ENCODE measurements at regions not wholly inside any gene's neighbourhood (a gene's known extent, or its start where the extent isn't known, plus 50 kb on each side); places are given as distances from the start of the nearest gene placed in this dataset.

DNA sequence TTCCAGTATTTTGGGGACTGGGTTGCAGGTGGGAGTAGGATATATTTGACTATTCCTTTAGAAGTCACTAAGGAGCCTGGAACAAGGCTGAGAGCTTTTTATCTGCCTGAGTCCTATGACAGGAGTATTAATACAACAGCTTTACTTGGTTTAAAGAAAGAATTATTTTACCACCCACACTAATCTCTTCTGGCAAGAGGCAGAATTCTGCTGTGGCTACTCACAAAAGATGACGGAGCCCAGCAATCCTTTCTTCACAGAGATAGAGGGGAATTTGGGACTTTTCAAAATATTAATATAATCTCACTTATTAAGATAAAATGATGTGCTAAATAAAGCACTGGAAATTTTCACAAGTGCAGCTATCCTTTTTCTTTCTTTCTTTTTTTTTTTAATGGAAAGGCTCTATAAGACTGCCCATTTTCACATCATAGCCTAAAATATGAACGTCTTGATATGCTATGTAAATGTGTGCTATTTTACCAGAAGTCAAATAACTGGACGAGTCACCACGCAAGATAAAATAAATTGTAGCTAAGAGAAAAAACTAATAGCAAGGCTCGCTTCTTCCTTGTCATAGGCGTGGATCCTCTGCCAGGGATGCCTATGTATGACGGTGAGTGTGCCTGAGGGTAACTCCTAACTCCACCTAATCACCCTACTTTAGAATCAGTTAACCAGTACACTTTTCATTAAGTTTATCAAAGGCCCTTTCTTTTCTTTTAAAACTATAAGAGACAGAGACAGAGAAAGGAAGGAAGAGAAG lies 76.3 kb downstream of the ZNF608 start:
- Histone ChIP-seq H3K36me3 (ENCODE audit: control insufficient read depth, insufficient read depth, low read length) (no peaks in the 10 kb centered on the region), H3K27me3 (ENCODE audit: control insufficient read depth, insufficient read depth, low read length) (no peaks in the 10 kb centered on the region), H3K4me3 (ENCODE audit: low read depth, low read length) (no peak overlapping the region)
- DNase-seq (ENCODE audit: low read depth): no peak
- ChIA-PET POLR2A (no interaction called here), CTCF (no interaction called here)
- TF ChIP-seq, protein P1, sequence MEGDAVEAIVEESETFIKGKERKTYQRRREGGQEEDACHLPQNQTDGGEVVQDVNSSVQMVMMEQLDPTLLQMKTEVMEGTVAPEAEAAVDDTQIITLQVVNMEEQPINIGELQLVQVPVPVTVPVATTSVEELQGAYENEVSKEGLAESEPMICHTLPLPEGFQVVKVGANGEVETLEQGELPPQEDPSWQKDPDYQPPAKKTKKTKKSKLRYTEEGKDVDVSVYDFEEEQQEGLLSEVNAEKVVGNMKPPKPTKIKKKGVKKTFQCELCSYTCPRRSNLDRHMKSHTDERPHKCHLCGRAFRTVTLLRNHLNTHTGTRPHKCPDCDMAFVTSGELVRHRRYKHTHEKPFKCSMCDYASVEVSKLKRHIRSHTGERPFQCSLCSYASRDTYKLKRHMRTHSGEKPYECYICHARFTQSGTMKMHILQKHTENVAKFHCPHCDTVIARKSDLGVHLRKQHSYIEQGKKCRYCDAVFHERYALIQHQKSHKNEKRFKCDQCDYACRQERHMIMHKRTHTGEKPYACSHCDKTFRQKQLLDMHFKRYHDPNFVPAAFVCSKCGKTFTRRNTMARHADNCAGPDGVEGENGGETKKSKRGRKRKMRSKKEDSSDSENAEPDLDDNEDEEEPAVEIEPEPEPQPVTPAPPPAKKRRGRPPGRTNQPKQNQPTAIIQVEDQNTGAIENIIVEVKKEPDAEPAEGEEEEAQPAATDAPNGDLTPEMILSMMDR (IDR thresholded peaks at IDR 0.05; ENCODE audit: insufficient read depth, low read depth, low read length): no peak

DNA sequence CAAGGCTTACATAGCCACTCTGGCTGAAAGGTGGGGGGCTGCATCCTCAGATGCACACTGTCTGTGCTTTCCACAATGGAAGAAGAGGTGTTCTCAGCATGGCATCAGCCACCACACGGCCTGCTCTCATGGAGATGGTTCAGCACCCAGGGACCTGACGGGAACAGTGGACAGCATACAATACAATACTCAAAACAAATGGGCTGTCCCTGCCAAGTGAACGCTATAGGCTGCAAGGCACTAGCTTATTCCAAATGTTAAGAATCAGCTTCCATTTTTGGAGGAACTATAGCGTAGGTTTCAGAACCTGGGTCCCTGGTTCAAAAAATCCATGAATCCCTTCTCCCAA lies 77.2 kb downstream of the ZNF608 start:
- Histone ChIP-seq H3K4me3 (ENCODE audit: low read depth, low read length) (no peak overlapping the region), H3K27me3 (ENCODE audit: control insufficient read depth, insufficient read depth, low read length) (no peaks in the 10 kb centered on the region), H3K36me3 (ENCODE audit: control insufficient read depth, insufficient read depth, low read length) (no peaks in the 10 kb centered on the region)
- TF ChIP-seq, protein P1 (IDR thresholded peaks at IDR 0.05; ENCODE audit: insufficient read depth, low read depth, low read length): no peak
- ChIA-PET POLR2A (no interaction called here), CTCF (no interaction called here)
- no peak for DNase-seq (ENCODE audit: low read depth)

DNA sequence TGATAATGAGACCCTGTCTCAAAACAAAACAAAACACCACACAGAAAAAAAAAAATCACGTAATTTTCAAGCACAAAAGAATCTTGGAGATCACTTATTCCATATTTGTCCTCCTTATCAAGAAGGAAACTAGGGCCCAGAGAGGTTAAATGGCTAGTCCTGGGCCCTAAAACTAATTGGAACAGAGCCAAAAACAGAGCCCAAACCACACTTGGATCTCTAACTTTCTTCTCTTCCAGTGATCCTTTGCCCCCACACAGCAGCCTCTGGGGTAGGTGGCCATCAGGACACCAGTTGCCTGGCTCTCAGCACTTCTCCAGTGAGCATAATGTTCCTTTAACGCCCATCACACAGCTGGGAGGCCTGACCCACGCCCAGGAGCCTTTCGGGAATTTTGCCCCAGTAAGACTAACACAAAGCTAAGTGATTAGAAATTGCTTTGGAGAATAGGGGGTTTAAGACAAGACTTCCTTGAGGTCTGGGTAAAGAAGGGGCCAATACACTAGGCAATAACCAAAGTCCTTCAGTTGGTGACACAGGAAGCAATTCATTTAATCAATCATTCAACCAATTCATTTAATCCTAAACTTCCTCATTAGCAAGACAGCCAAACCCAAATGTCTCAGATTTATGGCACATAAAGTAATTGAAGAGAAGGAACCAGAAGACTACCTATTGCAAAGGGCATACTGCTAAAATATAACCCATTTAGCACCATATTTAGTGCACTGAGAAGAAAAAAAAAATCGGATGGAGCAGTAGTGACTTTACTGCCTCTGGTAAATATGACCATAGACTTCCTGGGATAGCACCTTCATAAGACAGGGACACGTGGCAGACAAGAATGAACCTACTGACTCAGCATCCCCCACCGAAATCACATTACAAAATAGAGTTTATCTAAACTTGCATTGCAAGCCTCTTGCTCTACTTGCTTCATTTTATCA lies 77.8 kb downstream of the ZNF608 start:
- no peaks in the 10 kb centered on the region for H3K27me3 ChIP-seq (ENCODE audit: control insufficient read depth, insufficient read depth, low read length)
- POLR2A ChIA-PET: no interaction called here
- no peak for DNase-seq (ENCODE audit: low read depth)
- CTCF ChIA-PET: no interaction called here
- no peak overlapping the region for H3K4me3 ChIP-seq (ENCODE audit: low read depth, low read length)
- no peaks in the 10 kb centered on the region for H3K36me3 ChIP-seq (ENCODE audit: control insufficient read depth, insufficient read depth, low read length)
- TF ChIP-seq, protein P1 (IDR thresholded peaks at IDR 0.05; ENCODE audit: insufficient read depth, low read depth, low read length): no peak

DNA sequence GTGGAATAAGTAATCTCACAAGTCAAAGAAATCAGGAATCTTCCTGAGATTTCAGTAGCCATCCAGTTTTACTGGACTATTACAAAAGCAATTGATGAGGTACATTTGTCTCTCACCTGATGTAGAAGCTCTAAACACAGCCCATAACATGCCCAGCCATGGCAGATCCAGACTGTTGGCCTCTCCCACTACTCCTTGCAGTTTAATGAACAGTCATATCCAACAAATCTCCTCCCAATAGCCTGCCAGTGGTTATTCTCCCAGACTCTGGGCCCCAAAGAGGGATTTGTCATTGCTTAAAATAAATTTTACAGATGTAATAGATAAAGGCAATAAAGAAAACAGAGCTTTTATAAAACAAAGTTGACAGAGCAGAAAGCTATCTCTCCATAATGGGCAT lies 80.8 kb downstream of the ZNF608 start:
- DNase-seq (ENCODE audit: low read depth): no peak
- Histone ChIP-seq H3K27me3 (ENCODE audit: control insufficient read depth, insufficient read depth, low read length) (no peaks in the 10 kb centered on the region), H3K36me3 (ENCODE audit: control insufficient read depth, insufficient read depth, low read length) (no peaks in the 10 kb centered on the region), H3K4me3 (ENCODE audit: low read depth, low read length) (no peak overlapping the region)
- TF ChIP-seq, protein P1 (IDR thresholded peaks at IDR 0.05; ENCODE audit: insufficient read depth, low read depth, low read length): no peak
- POLR2A ChIA-PET: no interaction called here
- CTCF ChIA-PET: interaction anchor here (0.8 to 0.9 kb wide), 2 partner anchors 13 to 37 kb away, joined by 3 to 4 read pairs; no protein-coding TSS in a partner anchor

DNA sequence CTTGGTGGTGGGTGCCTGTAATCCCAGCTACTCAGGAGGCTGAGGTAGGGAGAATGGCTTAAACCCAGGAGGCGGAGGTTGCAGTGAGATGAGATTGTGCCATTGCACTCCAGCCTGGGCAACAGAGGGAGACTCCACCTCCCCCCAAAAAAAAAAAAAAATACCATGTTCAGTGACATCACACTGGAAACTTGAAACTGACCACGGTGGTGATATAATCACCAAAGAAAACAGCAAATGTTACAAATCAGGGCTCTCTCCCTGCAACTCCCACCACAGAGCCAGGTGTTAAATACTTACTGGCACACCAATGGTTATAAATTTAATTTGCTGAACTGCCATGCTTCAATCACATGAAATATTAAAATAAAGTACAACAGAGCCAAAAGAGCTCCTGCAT lies 81.4 kb downstream of the ZNF608 start:
- Histone ChIP-seq H3K4me3 (ENCODE audit: low read depth, low read length) (no peak overlapping the region), H3K27me3 (ENCODE audit: control insufficient read depth, insufficient read depth, low read length) (no peaks in the 10 kb centered on the region), H3K36me3 (ENCODE audit: control insufficient read depth, insufficient read depth, low read length) (no peaks in the 10 kb centered on the region)
- TF ChIP-seq, protein P1 (IDR thresholded peaks at IDR 0.05; ENCODE audit: insufficient read depth, low read depth, low read length): no peak
- ChIA-PET CTCF (interaction anchor here (0.8 to 0.9 kb wide), 2 partner anchors 13 to 38 kb away, joined by 3 to 4 read pairs; no protein-coding TSS in a partner anchor), POLR2A (no interaction called here)
- DNase-seq (ENCODE audit: low read depth): no peak
